Right ventricle myocardium superior (tissue), 1 donor: ENCODE measurements at regions not wholly inside any gene's neighbourhood (a gene's known extent, or its start where the extent isn't known, plus 50 kb on each side); places are given as distances from the start of the nearest gene placed in this dataset.
"Not testable (repeated sequence)": the region's sequence is repeated elsewhere in the genome, so short reads cannot be mapped to it uniquely, and the experiment has no call there.

Source experiments
- ATAC-seq: fragments of 200-7000 bp; cut with Tn5 transposase; one replicate; pipeline ENCODE4 v1.9.1; 2020; ENCODE audit warnings: mild to moderate bottlenecking; ENCODE audit not compliant: poor library complexity
- DNase-seq: peaks from one replicate; pipeline ENCODE4 v3.0.0-alpha.2; 2020
- intact Hi-C: fragments of 100-400 bp; cut with DNase I; formaldehyde crosslinking; loops from one replicate; pipeline ENCODE4 v1.11.2; 2022
- donor health status: DM: no; HTN: yes; CAD: no; lungs with severe emphysema.

DNA sequence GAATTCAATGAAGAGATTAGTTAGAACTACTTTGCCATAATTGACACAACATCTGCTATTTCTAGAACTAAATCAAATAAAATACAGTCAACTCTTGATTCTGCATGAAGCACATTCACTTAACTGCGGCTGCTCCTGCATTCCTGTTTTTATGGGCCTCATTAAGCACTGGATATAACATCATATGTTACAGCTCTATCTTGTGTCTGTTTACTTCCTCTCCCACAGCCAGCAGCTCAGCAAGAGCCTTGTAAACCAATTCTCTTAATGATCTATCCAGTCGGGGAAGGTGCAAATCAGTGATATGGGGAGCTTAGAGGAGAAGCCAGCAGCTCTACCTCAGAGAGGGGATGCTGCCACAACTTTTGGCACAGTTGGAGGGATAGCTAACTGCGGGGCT, 329.2 kb downstream of the ARRDC4 start:
- DNase-seq (no peak), ATAC-seq (no peak)
- intact Hi-C loops, result loop anchor here (5.0 kb wide), 1 partner anchor 387 kb away; no protein-coding TSS in a partner anchor

DNA sequence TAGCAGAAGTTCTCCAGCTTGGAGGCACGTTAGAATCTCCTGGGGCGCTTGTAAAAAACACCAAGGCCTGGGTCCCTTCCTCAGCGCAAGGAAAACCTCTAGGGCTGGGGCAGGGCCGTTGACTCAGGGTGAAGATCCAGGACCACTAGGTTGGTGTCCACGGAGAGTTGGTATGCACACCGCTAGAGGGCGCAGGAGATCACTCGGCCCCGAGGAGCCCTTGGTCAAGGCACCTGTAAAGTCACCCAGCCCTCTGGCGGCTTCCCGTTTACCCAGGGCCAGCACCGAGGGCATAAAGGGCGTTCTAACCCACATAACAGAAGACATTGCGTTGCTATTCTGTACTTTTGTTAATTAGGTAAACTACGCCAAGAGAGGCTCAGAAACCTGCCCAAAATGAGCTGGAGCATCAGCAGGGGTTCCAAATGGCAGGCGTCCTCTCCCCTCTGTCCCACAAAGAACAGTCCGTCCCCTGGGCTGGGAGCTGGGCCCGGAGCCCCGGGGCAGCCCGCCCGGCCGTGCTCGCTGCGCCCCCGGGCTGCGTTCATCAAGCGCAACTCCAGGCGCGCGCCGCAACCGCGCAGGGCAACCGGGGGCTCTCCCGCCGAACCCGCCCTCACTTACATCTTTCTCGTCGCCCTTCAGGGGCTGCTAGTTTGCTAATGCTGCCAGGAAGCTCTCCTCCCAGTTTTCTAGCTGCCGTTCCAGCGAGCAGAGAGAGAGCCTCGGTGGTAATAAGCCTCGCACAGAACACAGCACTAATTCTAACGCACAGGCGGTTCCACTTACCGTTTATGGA, 332.1 kb downstream of the ARRDC4 start:
- intact Hi-C loops, result loop anchor here (5.0 kb wide), 1 partner anchor 390 kb away; no protein-coding TSS in a partner anchor
- DNase-seq (peak; percentile 59), ATAC-seq (peak; percentile 29)

- ATAC-seq, result no peak
- intact Hi-C loops, result loop anchor here (5.0 kb wide), 1 partner anchor 392 kb away; no protein-coding TSS in a partner anchor
- DNase-seq, result no peak
Measured at GRCh38 chr15:98294126-98294525, 333.6 kb downstream of the ARRDC4 start.

DNA sequence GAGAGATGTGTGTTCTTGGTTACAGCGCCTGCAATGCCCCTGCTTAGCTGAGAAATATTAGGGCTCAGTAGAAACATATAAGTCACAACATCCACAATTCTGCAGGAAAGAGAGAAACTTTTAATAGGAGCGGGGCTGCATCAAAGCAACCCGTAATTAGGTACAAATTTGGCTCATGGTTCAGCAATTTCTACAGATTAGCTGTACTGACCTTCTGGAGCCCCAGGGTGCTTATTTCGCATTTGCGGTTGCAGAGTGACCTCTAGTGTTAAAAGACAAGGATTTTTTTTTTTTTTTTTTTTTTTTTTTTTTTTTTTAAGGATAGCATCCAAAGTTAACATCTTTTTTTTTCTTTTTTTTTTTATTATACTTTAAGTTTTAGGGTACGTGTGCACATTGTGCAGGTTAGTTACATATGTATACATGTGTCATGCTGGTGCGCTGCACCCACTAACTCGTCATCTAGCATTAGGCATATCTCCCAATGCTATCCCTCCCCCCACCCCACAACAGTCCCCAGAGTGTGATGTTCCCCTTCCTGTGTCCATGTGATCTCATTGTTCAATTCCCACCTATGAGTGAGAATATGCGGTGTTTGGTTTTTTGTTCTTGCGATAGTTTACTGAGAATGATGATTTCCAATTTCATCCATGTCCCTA, 334.7 kb downstream of the ARRDC4 start:
- ATAC-seq, DNase-seq, intact Hi-C loops: not testable (repeated sequence)

- ATAC-seq, result no peak
- intact Hi-C loops, result no loop called here
- no peak for DNase-seq
Measured at GRCh38 chr15:98296653-98297052, 336.1 kb downstream of the ARRDC4 start.

GRCh38 chr15:98304371-98304770, 343.9 kb downstream of the ARRDC4 start:
- intact Hi-C loops, result no loop called here
- DNase-seq (no peak), ATAC-seq (no peak)

DNA sequence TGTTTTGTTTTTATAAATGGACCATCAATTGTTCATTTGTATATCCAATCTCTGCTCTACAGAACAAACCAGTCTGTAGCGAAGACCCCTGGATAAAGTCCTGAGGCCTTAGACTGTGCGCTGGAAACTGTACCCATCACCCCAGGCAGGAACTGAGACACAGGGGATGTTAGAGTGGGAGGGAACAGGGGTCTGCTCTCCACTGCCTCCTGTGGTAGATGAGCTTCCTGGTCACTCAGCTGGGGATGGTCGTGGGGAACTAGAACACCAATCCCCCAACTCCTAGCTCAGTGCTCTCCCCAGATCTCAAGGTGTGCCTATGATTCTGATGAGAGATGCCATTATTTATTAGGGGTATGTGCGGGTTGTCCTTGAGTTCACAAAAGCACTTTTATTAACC, 340.2 kb upstream of the IGF1R start:
- ATAC-seq (no peak), DNase-seq (no peak)
- intact Hi-C loops, result no loop called here

DNA sequence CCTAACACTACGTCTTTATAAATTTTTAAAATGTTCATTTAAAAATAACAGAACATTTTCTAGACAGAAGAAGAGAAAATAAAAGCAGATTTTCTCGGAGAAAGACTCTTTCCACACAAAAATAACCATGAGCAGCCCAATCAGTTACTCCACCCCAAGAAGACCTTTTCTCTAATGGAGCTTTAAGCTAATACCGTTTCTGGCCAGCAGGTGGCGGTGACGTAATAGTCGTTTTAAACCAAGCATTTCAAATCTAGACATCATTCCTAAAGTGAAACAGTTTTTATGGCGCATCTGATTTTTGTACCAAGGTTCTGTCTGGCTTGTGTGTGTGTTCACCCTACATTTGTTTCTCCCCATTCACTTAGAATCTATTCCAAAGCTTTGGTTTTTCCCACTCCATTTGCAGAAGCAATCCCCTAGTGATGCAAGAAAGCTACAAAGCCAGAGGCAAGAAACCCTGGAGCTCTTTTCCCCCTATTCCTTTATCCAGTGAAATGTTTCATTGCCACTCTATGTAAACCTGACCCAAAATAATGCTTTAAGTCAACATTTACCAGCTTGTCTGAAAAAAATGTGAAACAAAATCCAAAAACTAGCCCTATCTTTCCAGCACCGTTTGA, 336.7 kb upstream of the IGF1R start:
- intact Hi-C loops, result loop anchor here (2.0 kb wide), 1 partner anchor 109 kb away; no protein-coding TSS in a partner anchor
- ATAC-seq, result peak; percentile 56
- DNase-seq, result peak; percentile 75

DNA sequence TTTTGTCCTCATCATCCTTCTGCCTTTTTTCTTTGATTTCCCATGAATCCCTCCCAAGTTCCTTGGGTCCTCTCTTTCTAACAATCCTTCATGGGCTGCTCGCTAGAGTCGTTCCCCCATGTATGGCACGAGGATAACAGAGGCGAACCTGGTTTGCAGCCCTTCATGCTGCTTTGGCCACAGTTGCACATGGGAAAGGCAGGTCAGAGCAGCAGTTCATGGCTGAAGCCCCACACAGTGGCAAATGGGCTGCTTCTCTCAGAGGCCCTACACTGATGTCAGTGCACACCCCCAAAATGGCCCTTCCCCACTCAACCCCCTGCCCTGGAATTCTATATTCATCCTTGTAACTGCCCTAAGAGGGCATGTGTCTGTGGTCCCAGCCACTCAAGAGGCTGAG, 335.4 kb upstream of the IGF1R start:
- ATAC-seq (no peak), DNase-seq (no peak)
- intact Hi-C loops, result no loop called here

- intact Hi-C loops, result no loop called here
Measured at GRCh38 chr15:98315971-98316370, 332.4 kb upstream of the IGF1R start.

DNA sequence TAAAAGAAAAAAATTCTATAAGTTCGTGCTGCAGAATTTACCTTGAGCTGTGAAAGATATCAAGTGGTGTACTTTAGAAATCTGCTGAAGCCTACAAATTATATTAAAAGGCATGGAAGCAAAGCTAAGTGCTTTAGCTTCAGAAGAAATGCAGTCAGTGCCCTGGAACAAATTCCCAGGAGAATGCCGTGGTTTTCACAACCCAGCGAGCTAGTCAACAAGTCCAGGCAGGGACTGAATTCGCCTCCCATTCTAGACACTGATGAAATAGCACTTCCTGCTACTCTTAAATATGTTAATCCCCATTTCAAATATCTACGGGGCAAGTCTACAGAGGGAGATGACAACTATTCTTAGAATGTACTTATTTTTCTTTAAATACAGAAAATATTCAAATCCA, 326.4 kb upstream of the IGF1R start:
- DNase-seq (peak; percentile 43), ATAC-seq (no peak)
- intact Hi-C loops, result no loop called here

More at GRCh38 chr15:98315971-98316370, 332.4 kb upstream of the IGF1R start:
- DNase-seq (no peak), ATAC-seq (no peak)

DNA sequence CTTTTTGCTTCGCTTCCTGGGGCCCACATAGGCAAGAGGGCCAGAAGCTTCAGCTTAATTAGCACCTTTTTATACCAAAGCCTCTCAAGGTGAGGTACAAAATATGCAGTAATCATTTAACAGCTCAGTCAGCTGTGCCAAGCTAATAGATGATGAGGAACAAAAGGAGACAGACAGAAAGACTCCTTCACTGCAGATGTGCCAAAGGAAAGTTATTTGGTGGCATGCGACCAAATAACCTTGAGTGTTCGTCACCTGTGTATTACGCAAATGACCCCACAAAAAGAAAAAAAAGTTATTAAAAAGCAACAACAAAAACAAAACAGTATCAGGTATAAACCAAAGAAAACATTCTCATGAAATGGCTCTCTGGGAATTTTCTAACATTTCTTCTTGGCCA, 325.8 kb upstream of the IGF1R start:
- intact Hi-C loops, result no loop called here
- no peak for ATAC-seq

DNA sequence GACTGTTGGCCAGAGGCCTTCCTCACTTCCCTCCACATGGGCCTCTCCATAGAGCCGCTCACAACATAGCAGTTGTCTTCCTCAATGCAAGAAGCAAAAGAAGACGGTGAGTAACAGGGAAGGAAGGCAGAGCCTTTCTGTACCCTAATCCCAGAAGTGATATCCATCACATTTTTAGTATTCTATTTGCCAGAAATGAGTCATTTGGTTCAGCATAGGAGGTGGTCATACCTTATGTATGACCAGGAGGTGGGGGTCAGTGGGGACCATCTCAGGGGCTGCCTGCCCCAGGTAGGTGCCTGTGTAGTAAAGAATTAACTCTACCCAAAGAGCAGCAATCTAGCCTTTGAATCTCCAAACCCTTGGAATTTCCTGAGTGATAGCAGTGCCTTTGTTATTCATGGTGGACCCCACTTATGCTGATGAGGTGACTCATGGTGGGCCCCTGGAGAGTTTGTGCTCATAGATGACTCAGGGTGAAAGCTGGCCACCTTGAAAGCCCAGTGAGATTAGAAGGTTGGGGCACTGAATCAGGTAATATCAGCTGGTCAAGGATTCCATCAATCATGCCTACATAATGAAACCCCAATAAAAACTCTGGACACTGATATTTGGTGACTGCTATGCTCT, 323.9 kb upstream of the IGF1R start:
- DNase-seq (no peak), ATAC-seq (no peak)
- intact Hi-C loops, result no loop called here

More for the DNA sequence above, 325.8 kb upstream of the IGF1R start:
- no peak for DNase-seq

- ATAC-seq (no peak), DNase-seq (no peak)
- intact Hi-C loops, result no loop called here
Measured at GRCh38 chr15:98326804-98327203, 321.5 kb upstream of the IGF1R start.

- no peak for ATAC-seq
- DNase-seq, result no peak
- intact Hi-C loops, result no loop called here
Measured at GRCh38 chr15:98330258-98330657, 318.1 kb upstream of the IGF1R start.

DNA sequence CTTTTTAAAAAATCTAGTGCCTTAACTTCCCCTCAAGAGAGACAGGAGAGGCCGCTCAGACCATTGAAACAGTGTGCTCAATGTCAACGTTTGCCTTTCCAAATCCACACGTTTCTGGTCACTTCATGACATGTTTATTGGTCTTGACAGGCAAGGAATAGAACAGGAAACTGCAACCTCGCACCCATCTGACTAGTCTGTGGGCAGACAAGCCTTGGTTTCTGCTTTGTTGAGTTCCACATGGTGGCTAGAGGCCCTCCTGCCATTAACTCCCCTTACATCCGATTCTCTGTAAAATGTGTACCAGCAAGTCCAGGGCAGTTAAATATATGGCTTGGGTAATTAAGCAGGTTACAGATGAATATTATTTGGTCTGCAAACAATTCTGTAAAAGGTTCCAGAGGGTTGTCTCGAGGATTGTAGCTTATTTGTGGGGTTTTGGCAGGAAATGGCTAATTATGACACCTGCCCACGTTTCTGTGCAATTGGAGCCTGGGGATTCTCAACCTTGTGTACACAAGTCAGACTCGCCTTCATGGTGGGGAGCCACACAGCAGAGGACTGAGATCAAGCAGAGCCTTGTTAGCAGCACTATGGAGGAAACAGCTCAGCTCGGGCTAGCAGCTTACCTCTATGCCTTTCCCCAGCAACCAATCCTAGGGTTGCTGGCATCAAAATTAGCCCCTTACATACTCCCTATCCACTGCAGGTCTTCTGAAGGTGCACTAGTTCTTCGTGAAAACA, 317.5 kb upstream of the IGF1R start:
- intact Hi-C loops, result no loop called here
- ATAC-seq (no peak), DNase-seq (no peak)

DNA sequence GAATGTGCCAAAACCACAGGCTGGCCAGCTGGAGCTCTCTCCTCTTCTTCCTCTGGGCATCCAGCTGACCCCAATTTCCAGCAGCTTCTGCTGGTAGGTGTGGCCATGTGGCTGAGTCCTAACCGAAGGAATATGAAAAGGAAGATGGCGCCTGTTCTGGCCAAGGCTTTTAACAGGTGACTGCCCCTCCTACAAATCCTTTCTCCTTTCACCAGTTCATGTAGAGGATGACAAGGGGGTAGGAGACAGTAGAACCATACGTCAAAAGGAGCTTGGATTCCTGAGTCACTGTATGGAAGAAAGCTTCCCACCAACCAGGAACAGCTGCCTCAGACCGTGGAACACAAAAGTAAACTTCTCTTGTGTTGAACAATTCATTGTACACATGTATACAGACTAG, 316.7 kb upstream of the IGF1R start:
- DNase-seq (no peak), ATAC-seq (no peak)
- intact Hi-C loops, result no loop called here

GRCh38 chr15:98333251-98333650, 315.1 kb upstream of the IGF1R start:
- ATAC-seq (no peak), DNase-seq (no peak)
- intact Hi-C loops, result no loop called here

DNA sequence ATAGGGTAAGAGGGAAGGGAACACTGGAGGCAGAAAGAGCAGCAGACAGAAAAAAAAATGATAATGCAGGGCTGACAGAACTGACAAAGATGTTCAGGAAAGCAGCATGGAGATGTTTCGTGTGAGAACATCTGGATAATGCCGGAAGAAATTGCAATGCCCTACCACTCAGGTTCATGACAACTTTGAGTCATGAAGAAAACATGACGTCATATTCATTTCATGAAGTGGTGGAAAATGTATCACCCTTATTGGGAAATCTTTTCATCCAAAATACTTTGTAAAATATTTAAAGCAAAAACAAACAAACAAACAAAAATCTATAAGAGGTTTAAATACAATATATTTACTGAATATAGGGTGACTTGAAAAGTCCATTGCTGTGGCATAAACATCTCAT, 305.4 kb upstream of the IGF1R start:
- no peak for DNase-seq
- intact Hi-C loops, result no loop called here
- ATAC-seq, result no peak
